Natural killer cell (primary cell): ENCODE measurements at regions not wholly inside any gene's neighbourhood (a gene's known extent, or its start where the extent isn't known, plus 50 kb on each side); places are given as distances from the start of the nearest gene placed in this dataset.

ENCODE experiments used
- ATAC-seq, 3 donors: fragments of 150-1000 bp in 2 of 3; fragments of 200-7000 bp in 1 of 3; cut with Tn5 transposase; 1 replicate in 1 of 3; 2 replicates in 2 of 3; pipeline ENCODE4 v1.10.0; 2021; ENCODE audit warnings: mild to moderate bottlenecking in 2 of 3, moderate library complexity in 2 of 3
- DNase-seq, 2 donors: peaks; one replicate each; pipeline versions ENCODE4 v3.0.0 to v3.0.0-alpha.2; 2013 to 2021; ENCODE audit warnings: mixed read lengths in 1 of 2
- H3K27ac ChIP-seq: one replicate; pipeline ENCODE4 v1.5.1; 2013; ENCODE audit warnings: mild to moderate bottlenecking, low read length
- H3K27me3 ChIP-seq: one replicate; pipeline ENCODE4 v1.6.1; 2013; ENCODE audit warnings: low read length; ENCODE audit not compliant: control insufficient read depth, insufficient read depth
- H3K36me3 ChIP-seq: one replicate; pipeline ENCODE4 v1.6.1; 2013; ENCODE audit warnings: low read length; ENCODE audit not compliant: control insufficient read depth, insufficient read depth
- H3K4me1 ChIP-seq: one replicate; pipeline ENCODE4 v1.6.1; 2013; ENCODE audit warnings: low read length; ENCODE audit not compliant: control insufficient read depth, insufficient read depth
- H3K4me3 ChIP-seq: one replicate; pipeline ENCODE4 v1.5.1; 2013; ENCODE audit warnings: low read length
- H3K9me3 ChIP-seq: one replicate; pipeline ENCODE4 v1.6.1; 2013; ENCODE audit warnings: low read length; ENCODE audit not compliant: control insufficient read depth, insufficient read depth
- H3K27ac Mint-ChIP-seq, 2 donors: one replicate each; pipeline ENCODE4 v1.8.0; 2022; ENCODE audit warnings: mild to moderate bottlenecking in 2 of 2, mixed read lengths in 2 of 2, moderate library complexity in 1 of 2
- H3K27me3 Mint-ChIP-seq, 2 donors: one replicate each; pipeline ENCODE4 v1.8.0; 2022; ENCODE audit warnings: low read depth in 2 of 2, mixed read lengths in 2 of 2
- H3K36me3 Mint-ChIP-seq: one replicate; pipeline ENCODE4 v1.8.0; 2022; ENCODE audit warnings: mixed read lengths
- H3K4me1 Mint-ChIP-seq, 2 donors: one replicate each; pipeline ENCODE4 v1.8.0; 2022; ENCODE audit warnings: mixed read lengths in 2 of 2
- H3K4me3 Mint-ChIP-seq: one replicate; pipeline ENCODE4 v1.8.0; 2022; ENCODE audit warnings: mild to moderate bottlenecking, moderate library complexity, mixed read lengths
- H3K9me3 Mint-ChIP-seq, 2 donors: one replicate each; pipeline ENCODE4 v1.8.0; 2022; ENCODE audit warnings: mixed read lengths in 2 of 2
- CTCF ChIP-seq: fragments of 200-600 bp; IDR thresholded peaks from one replicate; pipeline ENCODE4 v1.8.0; 2022; ENCODE audit warnings: antibody characterized with exemption
- WGBS: methylation state at CpG from one replicate; pipeline ENCODE4 v1.1.7; 2013; ENCODE audit warnings: missing lambda C conversion rate; ENCODE audit not compliant: insufficient coverage; 5-methylcytosine and 5-hydroxymethylcytosine counted together
- intact Hi-C: fragments of 100-400 bp; cut with micrococcal nuclease; formaldehyde crosslinking; loops from one replicate; pipeline ENCODE4 v1.14.2; 2022

GRCh38 chr5:159773062-159773924 lies 143.0 kb upstream of the ADRA1B start:
- Mint-ChIP-seq H3K4me3 (peak overlapping the region; percentile 68), H3K4me1 (peaks cover 19 to 22% of the 10 kb centered on the region in 2 donors), H3K27me3 (peaks cover 16 to 26% of the 10 kb centered on the region in 2 donors), H3K36me3 (no peaks in the 10 kb centered on the region), H3K27ac (peak overlapping the region; percentile 57 to 60), H3K9me3 (no peaks in the 10 kb centered on the region)
- Histone ChIP-seq H3K4me1 (peaks cover 10% of the 10 kb centered on the region), H3K36me3 (no peaks in the 10 kb centered on the region), H3K27ac (peak overlapping the region; percentile 8), H3K4me3 (peak overlapping the region; percentile 18), H3K27me3 (peaks cover 9% of the 10 kb centered on the region), H3K9me3 (no peaks in the 10 kb centered on the region)
- peak; percentile 83 to 95 (median 94) for ATAC-seq
- TF ChIP-seq CTCF = no peak
- intact Hi-C loops = loop anchor here (1.0 to 10.0 kb wide), 2 partner anchors 361 to 438 kb away; partner anchors contain the start of gene IL12B
- WGBS = 2% methylated on average over 71 of the region's 71 CpGs
- DNase-seq = peak; percentile 66 to 79

- H3K4me3 Mint-ChIP-seq = no peak overlapping the region
- ATAC-seq (no peak), DNase-seq (no peak)
- Histone ChIP-seq H3K4me1 (peaks cover 10% of the 10 kb centered on the region), H3K36me3 (no peaks in the 10 kb centered on the region), H3K9me3 (no peaks in the 10 kb centered on the region), H3K4me3 (no peak overlapping the region), H3K27me3 (peaks cover 9% of the 10 kb centered on the region), H3K27ac (no peak overlapping the region)
- WGBS = 94% methylated on average over 9 of the region's 9 CpGs
- H3K9me3 Mint-ChIP-seq = no peaks in the 10 kb centered on the region
- H3K36me3 Mint-ChIP-seq = no peaks in the 10 kb centered on the region
- peaks cover 11 to 28% of the 10 kb centered on the region in 2 donors for H3K27me3 Mint-ChIP-seq
- TF ChIP-seq CTCF = no peak
- H3K27ac Mint-ChIP-seq = peak overlapping the region in 1 of 2 donors; percentile 57
- intact Hi-C loops = loop anchor here (10.0 kb wide), 1 partner anchor 440 kb away; the partner anchor contains the start of gene IL12B
- H3K4me1 Mint-ChIP-seq = peaks cover 19 to 22% of the 10 kb centered on the region in 2 donors
Observed at GRCh38 chr5:159774476-159775031, 141.7 kb upstream of the ADRA1B start.

- no peaks in the 10 kb centered on the region for H3K9me3 ChIP-seq
- 86% methylated on average over 2 of the region's 3 CpGs for WGBS
- DNase-seq (no peak), ATAC-seq (no peak)
- H3K36me3 ChIP-seq = no peaks in the 10 kb centered on the region
- Mint-ChIP-seq H3K9me3 (no peaks in the 10 kb centered on the region), H3K4me3 (no peak overlapping the region), H3K27me3 (peaks cover 11 to 28% of the 10 kb centered on the region in 2 donors), H3K27ac (no peak overlapping the region), H3K4me1 (peaks cover 19 to 22% of the 10 kb centered on the region in 2 donors), H3K36me3 (no peaks in the 10 kb centered on the region)
- intact Hi-C loops = loop anchor here (10.0 kb wide), 1 partner anchor 441 kb away; the partner anchor contains the start of gene IL12B
- no peak overlapping the region for H3K4me3 ChIP-seq
- no peak overlapping the region for H3K27ac ChIP-seq
- peaks cover 10% of the 10 kb centered on the region for H3K4me1 ChIP-seq
- H3K27me3 ChIP-seq = peaks cover 9% of the 10 kb centered on the region
- no peak for TF ChIP-seq CTCF
Observed at GRCh38 chr5:159775890-159776289, 140.4 kb upstream of the ADRA1B start.
